ENCODE measurements at regions not wholly inside any gene's neighbourhood (a gene's known extent, or its start where the extent isn't known, plus 50 kb on each side); places are given as distances from the start of the nearest gene placed in this dataset.

- no peak for TF ChIP-seq CTCF (IDR thresholded peaks at IDR 0.05)
- TF ChIP-seq POLR2A (IDR thresholded peaks at IDR 0.05): no peak
Observed at GRCh38 chr3:78344918-78345317, 1305.0 kb downstream of the ROBO2 start.

Data from adrenal gland (tissue), 5 donors.